Prostate gland (tissue), 2 donors: ENCODE measurements at regions not wholly inside any gene's neighbourhood (a gene's known extent, or its start where the extent isn't known, plus 50 kb on each side); places are given as distances from the start of the nearest gene placed in this dataset.
"Not testable (repeated sequence)": the region's sequence is repeated elsewhere in the genome, so short reads cannot be mapped to it uniquely, and the experiment has no call there.

ENCODE experiments used
- DNase-seq: peaks from one replicate; pipeline ENCODE4 v3.0.0-alpha.2; 2019; ENCODE audit warnings: low spot score
- H3K27ac ChIP-seq, 2 donors: fragments of 200-600 bp; sonication (generic); 2 replicates each; pipeline ENCODE4 v1.5.1; 2017 to 2019
- H3K27me3 ChIP-seq: fragments of 200-600 bp; sonication (generic); replicated peaks from 2 replicates; pipeline ENCODE4 v1.5.1; 2019; ENCODE audit not compliant: insufficient read depth
- H3K36me3 ChIP-seq, 2 donors: fragments of 200-600 bp; sonication (generic); 1 replicate in 1 of 2; 2 replicates in 1 of 2; pipeline versions ENCODE4 v1.5.1 to v1.8.1; 2017 to 2019
- H3K4me1 ChIP-seq: fragments of 200-600 bp; sonication (generic); replicated peaks from 2 replicates; pipeline ENCODE4 v1.5.1; 2019
- H3K4me3 ChIP-seq, 2 donors: fragments of 200-600 bp; sonication (generic); 2 replicates each; pipeline ENCODE4 v1.5.1; 2017 to 2019
- H3K9me3 ChIP-seq: fragments of 200-600 bp; sonication (generic); 2 replicates; pipeline ENCODE4 v1.5.1; 2017
- CTCF ChIP-seq, 4 experiments: fragments of 200-600 bp in 2 of 4; fragments of 450-650 bp in 2 of 4; sonication (generic) in 2 of 4; IDR thresholded peaks; 1 replicate in 3 of 4; 2 replicates in 1 of 4; pipeline ENCODE4 v1.5.1; 2016 to 2019; ENCODE audit warnings: antibody characterized with exemption in 4 of 4, mild to moderate bottlenecking in 2 of 4, moderate library complexity in 2 of 4
- POLR2A ChIP-seq: fragments of 450-650 bp; IDR thresholded peaks from one replicate; pipeline ENCODE4 v1.6.1; 2016; ENCODE audit warnings: antibody characterized with exemption, mild to moderate bottlenecking
- POLR2AphosphoS5 ChIP-seq: sonication (generic); formaldehyde crosslinking; IDR thresholded peaks from one replicate; pipeline ENCODE4 v1.6.1; 2017; ENCODE audit warnings: antibody characterized with exemption
- WGBS: methylation state at CpG from one replicate; pipeline ENCODE4 v1.1.5; 2018; 5-methylcytosine and 5-hydroxymethylcytosine counted together
- intact Hi-C: fragments of 100-400 bp; cut with DNase I; formaldehyde crosslinking; loops from one replicate; pipeline ENCODE4 v1.14.2; 2022

- Histone ChIP-seq H3K4me1 (no peaks in the 10 kb centered on the region), H3K27me3 (no peaks in the 10 kb centered on the region), H3K9me3 (no peaks in the 10 kb centered on the region), H3K36me3 (no peaks in the 10 kb centered on the region), H3K4me3 (no peak overlapping the region), H3K27ac (no peak overlapping the region)
- WGBS: 88% methylated on average over 3 of the region's 3 CpGs
- intact Hi-C loops: no loop called here
- TF ChIP-seq CTCF (IDR thresholded peaks at IDR 0.05) (no peak), POLR2A (no peak), POLR2AphosphoS5 (no peak)
- no peak for DNase-seq
Observed at GRCh38 chrX:65838674-65839073, 171.2 kb downstream of the MSN start.

GRCh38 chrX:65837875-65838549, 170.6 kb downstream of the MSN start:
- Histone ChIP-seq H3K27ac (no peak overlapping the region), H3K9me3 (no peaks in the 10 kb centered on the region), H3K4me3 (no peak overlapping the region), H3K36me3 (no peaks in the 10 kb centered on the region), H3K4me1 (no peaks in the 10 kb centered on the region), H3K27me3 (no peaks in the 10 kb centered on the region)
- intact Hi-C loops: no loop called here
- peak; percentile 8 for DNase-seq
- WGBS: 76% methylated on average over 4 of the region's 4 CpGs
- TF ChIP-seq CTCF (IDR thresholded peaks at IDR 0.05): no peak
- TF ChIP-seq POLR2AphosphoS5: peak; percentile 26

GRCh38 chrX:65831268-65831667, 163.8 kb downstream of the MSN start:
- intact Hi-C loops: no loop called here
- WGBS: 34% methylated on average over 2 of the region's 2 CpGs

GRCh38 chrX:65828599-65828998, 161.1 kb downstream of the MSN start:
- Histone ChIP-seq H3K36me3 (no peaks in the 10 kb centered on the region), H3K9me3 (no peaks in the 10 kb centered on the region), H3K27ac (no peak overlapping the region), H3K4me1 (no peaks in the 10 kb centered on the region), H3K4me3 (no peak overlapping the region), H3K27me3 (no peaks in the 10 kb centered on the region)
- TF ChIP-seq CTCF (IDR thresholded peaks at IDR 0.05) (no peak), POLR2AphosphoS5 (no peak), POLR2A (no peak)
- DNase-seq: no peak
- intact Hi-C loops: no loop called here
- 90% methylated on average over 2 of the region's 3 CpGs for WGBS

More at GRCh38 chrX:65831268-65831667, 163.8 kb downstream of the MSN start:
- no peak for TF ChIP-seq CTCF (IDR thresholded peaks at IDR 0.05)
- peak; percentile 52 for TF ChIP-seq POLR2AphosphoS5
- Histone ChIP-seq H3K4me3 (no peak overlapping the region), H3K4me1 (no peaks in the 10 kb centered on the region), H3K36me3 (no peaks in the 10 kb centered on the region), H3K27me3 (no peaks in the 10 kb centered on the region), H3K9me3 (no peaks in the 10 kb centered on the region), H3K27ac (peak overlapping the region in 1 of 2 donors; percentile 69)
- peak; percentile 47 for DNase-seq

GRCh38 chrX:65825226-65825625, 157.8 kb downstream of the MSN start:
- H3K9me3 ChIP-seq, H3K27me3 ChIP-seq, intact Hi-C loops, DNase-seq, H3K36me3 ChIP-seq, H3K27ac ChIP-seq, H3K4me3 ChIP-seq, H3K4me1 ChIP-seq: not testable (repeated sequence)
- WGBS: 91% methylated on average over 4 of the region's 4 CpGs
